GM12891 (cell line): ENCODE measurements at regions not wholly inside any gene's neighbourhood (a gene's known extent, or its start where the extent isn't known, plus 50 kb on each side); places are given as distances from the start of the nearest gene placed in this dataset.

Experiments
- PAX5 ChIP-seq: IDR thresholded peaks from 2 replicates; pipeline ENCODE4 v1.6.1; 2011; ENCODE audit warnings: low read length, moderate library complexity, mild to moderate bottlenecking; ENCODE audit not compliant: insufficient read depth, severe bottlenecking
- POLR2A ChIP-seq: IDR thresholded peaks from 2 replicates; pipeline ENCODE4 v1.6.1; 2011; ENCODE audit warnings: low read depth, low read length, control low read depth
- POLR2AphosphoS5 ChIP-seq: IDR thresholded peaks from 2 replicates; pipeline ENCODE4 v1.6.1; 2011; ENCODE audit warnings: low read depth, low read length, control low read depth
- POU2F2 ChIP-seq: IDR thresholded peaks from 2 replicates; pipeline ENCODE4 v1.6.1; 2011; ENCODE audit warnings: low read depth, mild to moderate bottlenecking, control low read depth, low read length, moderate library complexity
- SPI1 ChIP-seq: IDR thresholded peaks from 2 replicates; pipeline ENCODE4 v1.6.1; 2011; ENCODE audit warnings: low read depth, low read length, control low read depth
- TAF1 ChIP-seq: IDR thresholded peaks from 2 replicates; pipeline ENCODE4 v1.6.1; 2011; ENCODE audit warnings: low read depth, low read length, control low read depth

- TF ChIP-seq POLR2A (no peak), POLR2AphosphoS5 (no peak), SPI1 (no peak), PAX5 (no peak), TAF1 (no peak), POU2F2 (no peak)
Observed at GRCh38 chr1:5596651-5597050, 395.6 kb downstream of the NPHP4 start.
